Fibroblast of skin of scalp (primary cell): ENCODE measurements at regions not wholly inside any gene's neighbourhood (a gene's known extent, or its start where the extent isn't known, plus 50 kb on each side); places are given as distances from the start of the nearest gene placed in this dataset.
"Not testable (repeated sequence)": the region's sequence is repeated elsewhere in the genome, so short reads cannot be mapped to it uniquely, and the experiment has no call there.

Experiments used
- DNase-seq: peaks from one replicate; pipeline ENCODE4 v3.0.0-alpha.2; 2013

DNA sequence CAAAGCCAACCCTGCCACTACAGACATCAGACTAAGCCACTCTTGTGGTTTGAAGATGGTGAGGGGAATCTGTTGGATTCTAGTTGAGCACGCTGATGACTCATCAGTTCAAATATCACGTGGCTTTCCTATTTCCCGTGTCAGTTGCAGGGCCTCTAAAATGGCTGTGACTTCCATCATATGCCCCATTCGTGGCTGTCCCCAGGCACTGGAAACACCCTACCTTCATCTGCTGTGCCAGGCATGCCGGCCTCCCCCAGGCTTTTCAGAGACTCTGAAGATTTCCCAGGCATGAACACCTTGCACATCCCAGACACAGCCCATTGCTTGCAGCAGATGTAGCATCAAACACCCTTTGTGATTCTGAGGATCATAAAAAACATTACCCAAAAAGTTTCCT is 659.9 kb downstream of the UQCRFS1 start:
- peak; percentile 9 for DNase-seq

DNA sequence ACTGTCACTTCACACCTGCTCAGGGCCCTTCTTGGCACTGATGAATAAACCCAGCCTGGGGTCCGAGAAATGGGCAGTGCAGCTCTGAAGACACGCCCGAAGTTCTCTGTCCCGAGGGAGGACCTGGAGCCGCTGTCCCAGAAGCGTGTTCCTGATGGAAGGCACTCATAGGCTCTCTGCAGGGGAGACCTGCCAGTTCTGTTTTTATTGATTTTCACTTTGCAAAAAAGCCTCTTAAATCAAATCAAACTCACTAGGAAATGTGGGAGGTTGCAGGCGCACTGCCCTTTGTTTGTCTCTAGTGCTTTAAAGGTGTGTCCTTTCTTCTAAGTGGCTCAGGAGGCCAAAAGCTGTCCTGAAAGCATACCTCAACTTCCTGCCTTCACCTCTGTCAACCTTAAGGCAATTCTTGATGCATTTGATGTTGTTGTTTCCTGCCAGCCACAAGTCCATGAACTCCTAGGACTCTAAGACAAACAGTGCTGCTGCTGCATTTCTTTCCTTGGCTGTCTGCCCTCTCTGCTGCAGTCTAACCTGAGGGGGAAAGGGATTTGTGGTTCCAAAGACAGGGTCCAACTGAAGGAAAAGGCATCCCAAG is 663.2 kb downstream of the UQCRFS1 start:
- DNase-seq = no peak

DNA sequence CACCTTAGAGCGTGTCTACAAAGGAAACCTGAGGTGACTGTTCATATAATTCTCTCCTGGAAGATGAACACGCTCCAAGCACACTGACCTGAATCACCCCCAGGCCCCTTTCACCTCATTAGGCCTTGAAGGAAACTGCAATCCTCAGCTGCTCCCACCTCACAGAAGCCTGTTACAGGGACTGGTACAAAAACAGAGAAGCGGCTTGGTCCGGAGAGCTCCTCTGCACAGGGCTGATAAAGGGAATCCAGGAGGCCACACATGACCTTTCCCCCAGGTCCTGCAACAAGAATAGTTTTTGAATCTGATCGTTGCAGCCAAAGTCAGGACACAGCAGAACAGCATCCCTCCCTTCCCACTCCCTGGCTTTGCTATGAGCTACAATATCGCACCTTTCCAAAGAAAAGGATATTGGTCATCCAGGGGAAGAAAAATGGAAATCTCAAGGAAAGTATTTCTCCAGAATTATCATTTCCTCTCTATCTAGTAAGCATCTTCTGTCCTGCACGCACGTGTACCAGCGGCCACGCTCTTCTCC is 666.7 kb downstream of the UQCRFS1 start:
- no peak for DNase-seq

DNA sequence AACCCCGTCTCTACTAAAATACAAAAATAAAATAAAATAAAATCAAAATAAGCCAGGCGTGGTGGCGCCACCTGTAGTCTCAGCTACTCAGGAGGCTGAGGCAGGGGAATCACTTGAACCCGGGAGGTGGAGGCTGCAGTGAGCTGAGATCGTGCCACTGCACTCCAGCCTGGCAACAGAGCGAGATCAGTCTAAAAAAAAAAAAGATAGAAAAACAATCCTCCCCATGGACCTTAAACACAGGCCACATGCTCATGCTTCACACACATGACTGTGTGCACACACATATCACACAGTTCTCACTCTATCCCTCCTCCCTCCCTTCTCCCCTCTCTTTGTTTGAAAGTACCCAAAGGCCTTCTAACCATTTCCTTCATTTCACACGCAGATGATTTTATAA is 667.6 kb downstream of the UQCRFS1 start:
- DNase-seq = not testable (repeated sequence)

DNA sequence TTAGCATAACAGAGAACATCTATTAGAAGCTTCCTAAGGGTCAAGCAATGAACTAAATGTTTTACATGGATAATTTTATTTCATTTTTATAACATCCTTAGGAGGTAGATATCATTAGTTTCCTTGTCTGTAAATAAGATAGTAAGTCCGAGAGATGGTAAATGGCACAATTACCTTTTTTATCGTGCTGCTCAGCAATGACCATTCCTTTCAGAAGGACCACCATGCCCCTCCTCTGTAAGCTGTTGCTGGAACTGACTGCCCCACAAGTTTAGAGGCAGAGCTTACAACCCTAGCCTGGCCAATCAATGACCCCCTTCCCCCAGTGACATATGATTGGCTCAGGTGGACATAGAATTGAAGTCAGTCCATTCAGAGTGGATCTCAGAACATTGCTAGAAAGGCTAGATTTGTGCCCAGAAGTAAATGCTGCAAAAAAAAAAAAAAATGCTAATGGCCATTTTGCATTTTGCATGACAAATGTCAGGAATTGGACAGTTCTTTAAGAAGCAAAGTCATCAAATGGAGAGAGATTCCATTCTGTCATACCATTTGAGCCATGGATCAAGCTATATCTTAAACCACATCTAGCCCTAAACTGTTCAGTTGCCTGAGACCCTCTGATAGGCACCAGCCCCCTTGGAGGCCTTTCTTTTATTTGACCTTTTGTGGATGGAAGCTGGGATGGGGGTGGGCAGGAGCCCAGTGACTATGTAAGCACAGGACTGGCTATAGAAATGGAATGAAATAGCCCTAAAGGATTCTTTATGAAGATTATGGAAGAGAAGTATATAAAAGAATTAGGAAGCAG is 668.3 kb downstream of the UQCRFS1 start:
- DNase-seq = no peak

DNA sequence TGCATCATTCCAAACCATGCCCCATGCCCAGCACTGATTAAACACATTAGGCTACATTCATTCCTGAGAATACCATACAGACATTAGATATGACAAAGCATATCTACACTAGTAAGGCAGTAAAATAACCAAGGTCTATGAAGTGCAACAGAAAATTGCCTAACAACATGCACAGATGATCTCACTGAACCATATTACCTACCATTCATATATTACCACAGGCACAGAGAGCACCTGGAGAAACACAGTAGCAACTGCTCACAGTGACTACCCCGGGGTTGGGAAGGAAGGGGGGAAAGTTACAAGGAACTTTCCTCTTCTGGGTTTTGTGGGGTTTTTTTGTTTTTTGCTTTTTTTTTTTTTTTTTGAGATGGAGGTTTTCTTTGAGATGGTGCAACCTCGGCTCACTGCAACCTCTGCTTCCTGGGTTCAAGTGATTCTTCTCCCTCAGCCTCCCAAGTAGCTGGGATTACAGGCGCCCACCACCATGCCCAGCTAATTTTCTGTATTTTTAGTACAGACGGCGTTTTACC is 669.6 kb downstream of the UQCRFS1 start:
- DNase-seq = no peak

DNA sequence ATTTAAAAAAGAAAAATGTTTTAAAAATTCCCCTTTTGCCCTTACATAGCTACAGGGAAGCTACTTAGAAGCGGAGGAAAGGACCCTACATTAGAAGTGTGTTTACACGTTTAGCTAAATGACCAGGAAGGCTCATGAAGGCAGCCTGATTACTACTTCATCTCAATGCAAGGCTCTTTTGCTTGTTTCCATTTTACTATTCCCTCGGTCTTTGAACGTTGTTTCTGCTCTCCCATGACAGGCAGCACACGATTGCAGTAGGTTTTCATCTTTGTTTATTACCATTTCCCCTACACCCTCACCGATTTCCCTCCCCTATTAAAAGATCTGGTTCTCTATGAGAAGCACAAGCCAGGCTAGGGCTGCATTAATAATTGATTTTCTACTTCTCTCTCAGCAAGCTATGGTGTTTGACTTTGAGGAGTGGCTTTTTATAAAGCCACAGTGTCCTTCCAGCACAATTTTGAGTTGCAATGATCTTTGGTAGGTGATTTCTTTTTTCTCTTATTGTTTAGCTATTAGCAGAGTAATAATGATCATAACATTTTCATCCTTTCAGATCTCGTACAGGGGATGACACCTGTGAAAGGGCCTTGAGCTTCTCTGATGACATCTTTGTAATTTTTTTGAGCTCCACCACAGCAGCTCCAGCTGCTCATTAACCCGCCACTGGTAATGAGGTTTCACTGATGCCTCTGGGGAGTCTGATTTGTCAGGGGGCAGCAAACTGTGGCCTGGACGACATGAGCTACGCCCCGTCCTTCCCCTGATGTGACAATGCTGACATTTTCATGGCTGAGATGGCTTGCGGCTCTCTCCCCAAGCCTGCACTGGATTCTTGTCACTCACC is 670.3 kb downstream of the UQCRFS1 start:
- no peak for DNase-seq

DNA sequence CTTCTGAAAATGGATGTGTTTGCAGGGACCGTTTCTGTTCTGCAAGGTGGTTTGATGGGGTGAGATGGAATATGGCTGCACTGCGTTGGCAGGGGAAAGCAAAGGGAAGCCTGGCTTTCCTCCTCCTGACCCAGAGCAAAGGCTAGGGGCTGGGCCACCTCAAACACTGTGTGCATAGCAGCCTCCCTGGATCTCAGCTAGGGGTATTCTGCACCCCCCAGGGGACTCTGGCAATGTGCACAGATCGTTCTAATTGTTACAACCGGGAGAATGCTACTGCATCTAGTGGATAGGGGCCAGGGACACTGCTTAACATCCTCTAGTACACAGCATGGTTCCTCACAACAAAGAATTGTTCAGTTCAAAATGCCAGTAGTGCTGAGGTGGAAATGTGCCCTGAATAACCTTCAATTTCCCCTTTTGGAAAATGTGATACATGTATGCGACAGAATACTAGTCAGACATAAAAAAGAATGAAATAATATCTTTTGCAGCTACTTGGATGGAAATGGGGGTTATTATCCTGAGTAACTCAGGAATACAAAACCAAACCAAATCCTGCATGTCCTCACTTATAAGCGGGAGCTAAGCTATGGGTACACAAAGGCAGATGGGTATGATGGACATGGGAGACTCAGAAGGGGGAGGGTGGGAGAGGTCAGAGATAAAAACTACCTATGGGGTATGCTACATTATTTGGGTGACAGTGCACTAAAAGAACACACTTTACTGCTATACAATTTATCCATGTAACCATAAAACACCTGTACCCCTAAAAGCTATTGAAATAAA is 671.2 kb downstream of the UQCRFS1 start:
- no peak for DNase-seq

DNA sequence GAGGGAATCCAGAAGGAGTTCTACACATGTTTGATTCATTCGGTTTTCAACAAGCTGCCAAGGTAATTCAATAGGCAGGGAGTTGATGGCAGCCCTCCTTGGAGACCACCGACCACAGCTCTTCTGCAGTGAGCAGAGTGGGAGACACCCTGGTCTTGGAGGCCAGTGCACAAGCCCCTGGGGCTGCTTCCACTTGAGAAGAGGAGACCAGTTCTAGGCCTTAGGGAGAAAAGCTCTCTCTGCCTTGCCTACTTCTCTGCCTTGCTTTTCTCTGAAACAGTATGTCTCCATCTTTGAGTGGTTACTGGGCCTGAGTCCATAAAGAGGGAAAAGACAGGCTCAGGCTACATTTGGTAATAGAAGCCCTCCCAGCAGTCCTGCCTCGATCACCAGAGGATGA is 671.9 kb downstream of the UQCRFS1 start:
- no peak for DNase-seq

DNA sequence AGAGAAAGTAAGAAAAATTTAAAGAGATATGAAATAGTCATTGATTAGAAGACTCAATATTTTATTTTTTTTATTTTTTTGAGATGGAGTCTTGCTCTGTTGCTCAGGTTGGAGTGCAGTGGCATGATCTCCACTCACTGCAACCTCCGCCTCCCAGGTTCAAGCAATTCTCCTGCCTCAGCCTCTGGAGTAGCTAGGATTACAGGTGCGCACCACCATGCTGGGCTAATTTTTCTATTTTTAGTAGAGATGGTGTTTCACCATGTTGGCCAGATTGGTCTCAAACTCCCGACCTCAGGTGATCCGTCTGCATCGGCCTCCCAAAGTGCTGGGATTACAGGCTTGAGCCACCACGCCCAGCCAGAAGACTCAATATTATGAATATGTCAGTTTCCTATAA is 672.6 kb downstream of the UQCRFS1 start:
- not testable (repeated sequence) for DNase-seq

DNA sequence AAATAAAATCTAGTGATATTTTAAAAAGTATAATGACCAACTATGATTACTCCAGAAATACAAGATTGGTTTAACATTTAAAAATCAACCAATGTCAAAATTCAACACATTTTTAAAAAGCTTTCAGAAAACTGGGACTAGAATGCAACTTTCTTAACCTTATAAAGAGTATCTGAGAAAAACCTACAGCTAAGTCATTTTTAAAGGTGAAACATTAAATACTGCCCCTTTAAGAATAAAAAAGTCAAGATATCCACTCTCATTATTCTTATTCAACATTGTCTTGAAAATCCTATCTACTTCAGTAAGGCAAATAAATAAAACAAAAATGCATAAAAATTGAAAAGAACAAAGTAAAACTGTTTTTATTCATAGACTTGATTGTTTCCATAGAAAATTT is 673.2 kb downstream of the UQCRFS1 start:
- DNase-seq = no peak

DNA sequence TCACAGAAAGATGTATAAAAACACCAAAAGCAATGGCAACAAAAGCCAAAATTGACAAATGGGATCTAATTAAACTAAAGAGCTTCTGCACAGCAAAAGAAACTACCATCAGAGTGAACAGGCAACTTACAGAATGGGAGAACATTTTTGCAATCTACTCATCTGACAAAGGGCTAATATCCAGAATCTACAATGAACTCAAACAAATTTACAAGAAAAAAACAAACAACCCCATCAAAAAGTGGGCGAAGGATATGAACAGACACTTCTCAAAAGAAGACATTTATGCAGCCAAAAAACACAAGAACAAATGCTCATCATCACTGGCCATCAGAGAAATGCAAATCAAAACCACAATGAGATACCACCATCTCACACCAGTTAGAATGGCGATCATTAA is 674.4 kb downstream of the UQCRFS1 start:
- not testable (repeated sequence) for DNase-seq

DNA sequence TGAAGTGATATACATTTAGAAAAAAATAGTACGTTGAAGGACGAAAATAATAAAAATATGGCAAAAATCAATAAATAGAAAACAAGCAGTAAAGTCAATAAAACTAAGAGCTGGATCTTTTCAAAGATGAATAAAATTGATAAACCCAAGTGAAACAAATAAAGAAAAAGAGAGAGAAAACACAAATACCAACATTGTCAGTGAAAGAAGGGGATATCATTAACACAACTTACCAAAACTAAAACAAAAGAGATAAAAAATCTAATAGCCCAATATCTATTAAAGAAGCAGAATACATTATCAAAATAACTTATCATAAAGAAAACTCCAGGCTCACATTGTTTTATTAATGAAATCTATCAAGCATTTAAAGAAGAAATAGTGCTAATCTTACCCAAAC is 675.1 kb downstream of the UQCRFS1 start:
- no peak for DNase-seq

DNA sequence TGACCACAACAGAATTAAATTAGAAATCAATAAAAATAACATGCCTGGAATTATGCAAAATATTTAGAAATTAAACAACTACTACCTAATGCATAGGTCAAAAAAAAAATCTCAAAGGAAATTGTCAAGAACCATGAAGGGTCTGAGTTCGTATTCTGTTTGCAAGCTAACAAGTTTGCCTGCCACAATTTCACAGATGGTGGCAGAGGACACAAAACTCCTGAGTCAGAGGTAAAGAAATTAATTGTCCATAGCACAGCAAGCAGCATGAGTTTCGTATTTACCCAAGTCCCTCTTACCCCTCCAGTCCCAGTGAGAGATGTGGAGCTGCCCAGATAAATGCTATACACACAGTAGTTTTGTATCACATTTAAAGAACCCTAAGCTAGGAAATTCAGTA is 675.9 kb downstream of the UQCRFS1 start:
- no peak for DNase-seq

DNA sequence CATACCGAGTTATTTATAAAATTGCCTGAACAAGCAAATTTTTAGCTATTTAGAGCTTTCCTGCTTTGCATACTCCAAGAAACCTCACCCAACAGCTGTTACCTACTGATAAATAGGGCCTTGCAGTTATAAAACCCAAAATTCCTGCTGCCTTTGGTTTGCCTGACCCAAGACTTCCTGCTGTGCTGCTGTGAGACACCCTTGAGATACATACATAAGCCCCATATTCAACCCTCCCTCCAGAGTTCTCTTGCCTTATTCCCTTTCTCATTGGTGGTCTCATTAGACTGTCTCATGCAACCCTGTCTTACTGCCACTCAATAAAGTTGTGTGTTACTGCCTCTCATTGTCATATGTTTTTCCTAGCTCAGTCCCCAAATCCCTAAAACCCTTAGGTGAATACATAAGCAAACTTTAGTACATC is 677.6 kb downstream of the UQCRFS1 start:
- DNase-seq = no peak

DNA sequence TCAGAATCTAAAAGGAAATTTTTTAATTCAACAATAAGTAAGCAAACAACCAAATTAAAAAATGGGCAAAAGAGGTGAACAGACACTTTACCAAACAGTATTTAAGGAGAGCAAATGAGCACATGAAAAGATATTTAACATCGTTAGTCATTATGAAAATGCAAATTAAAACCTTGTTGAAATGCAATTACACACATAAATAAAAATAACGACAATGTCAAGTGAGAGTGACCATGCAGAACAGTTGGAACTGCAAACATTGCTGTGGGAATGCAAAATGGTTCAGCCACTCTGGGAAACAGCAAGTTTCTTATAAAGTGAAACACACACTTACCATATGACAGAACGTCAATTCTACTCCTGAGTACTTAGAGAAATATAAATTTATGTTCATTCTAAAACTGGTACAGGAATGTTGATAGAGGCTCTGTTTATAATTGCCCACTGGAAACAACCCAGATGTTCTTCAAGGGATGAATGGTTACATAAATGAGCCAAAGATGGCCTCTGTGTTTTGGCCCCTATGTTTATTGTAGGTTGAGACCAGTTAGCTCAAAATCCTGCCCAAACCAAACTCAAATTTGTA is 678.1 kb downstream of the UQCRFS1 start:
- DNase-seq = no peak

DNA sequence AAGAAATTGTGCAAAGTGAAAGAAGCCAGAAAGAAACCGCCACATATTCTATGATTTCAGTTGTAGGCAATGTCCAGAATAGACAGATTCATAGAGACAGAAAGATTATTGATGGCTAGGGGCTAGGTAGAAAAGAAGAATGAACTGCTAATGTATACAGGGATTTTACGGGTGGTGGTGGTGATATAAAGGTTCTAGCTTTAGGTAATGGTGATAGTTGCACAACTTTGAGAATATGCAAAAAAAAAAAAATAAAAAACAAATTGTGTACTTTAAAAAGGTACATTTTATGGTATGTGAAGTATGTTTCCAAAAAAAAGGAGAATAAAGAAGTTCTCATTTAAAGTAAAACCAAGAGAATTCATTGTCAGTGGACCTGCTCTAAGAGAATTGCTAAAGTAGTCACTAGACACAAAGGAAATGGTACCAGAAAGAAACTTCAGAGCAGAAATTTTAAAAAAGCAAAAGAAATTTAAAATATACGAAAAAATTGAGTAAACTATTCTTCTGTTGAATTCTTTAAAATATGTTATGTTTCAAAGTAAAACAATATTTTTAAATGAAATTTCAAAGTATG is 680.1 kb downstream of the UQCRFS1 start:
- no peak for DNase-seq

DNA sequence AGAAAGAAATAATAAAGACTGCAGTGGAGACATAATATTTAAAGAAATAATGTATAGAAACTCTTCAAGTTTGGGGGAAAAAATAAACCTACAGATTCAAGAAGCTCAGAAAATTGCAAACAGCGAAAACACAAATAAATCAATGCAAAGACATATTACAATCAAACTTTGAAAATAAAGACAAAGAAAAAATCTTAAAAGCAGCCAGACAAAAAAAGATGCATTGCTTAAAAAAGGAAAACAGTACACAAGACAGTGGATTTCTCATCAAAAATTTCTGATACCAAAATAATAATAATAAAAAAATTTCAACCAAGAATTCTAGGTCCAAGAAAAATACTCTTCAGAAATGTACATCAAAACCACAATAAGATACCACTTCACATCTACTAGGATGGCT is 681.0 kb downstream of the UQCRFS1 start:
- DNase-seq = no peak

DNA sequence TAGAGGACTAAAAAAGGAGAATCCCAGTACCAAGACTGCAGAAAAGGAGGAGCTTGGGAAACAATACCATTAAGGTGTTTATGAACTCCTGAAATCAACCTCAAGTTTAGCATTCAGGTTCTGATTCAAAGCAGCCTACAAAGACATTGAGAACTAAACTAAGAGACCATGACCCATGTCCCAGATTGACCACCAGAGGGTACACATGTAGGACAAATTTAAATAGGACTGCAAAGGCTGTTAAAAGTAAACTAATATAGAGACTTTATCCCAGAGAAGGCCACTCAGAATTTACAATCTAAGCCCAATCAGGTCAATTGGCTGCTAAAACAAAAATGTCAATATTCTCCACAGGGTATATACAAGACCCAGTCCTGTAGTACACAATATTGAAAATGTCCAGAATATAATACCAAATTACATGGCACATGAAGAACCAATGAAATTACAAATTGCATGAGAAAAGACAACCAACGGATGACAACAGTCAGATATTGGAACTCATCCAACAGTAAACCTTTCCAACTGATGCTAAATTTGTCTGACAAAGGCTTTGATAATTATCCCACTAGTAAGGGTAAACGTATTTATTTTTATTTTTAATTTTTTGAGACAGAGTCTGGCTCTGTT is 682.4 kb downstream of the UQCRFS1 start:
- DNase-seq = no peak

DNA sequence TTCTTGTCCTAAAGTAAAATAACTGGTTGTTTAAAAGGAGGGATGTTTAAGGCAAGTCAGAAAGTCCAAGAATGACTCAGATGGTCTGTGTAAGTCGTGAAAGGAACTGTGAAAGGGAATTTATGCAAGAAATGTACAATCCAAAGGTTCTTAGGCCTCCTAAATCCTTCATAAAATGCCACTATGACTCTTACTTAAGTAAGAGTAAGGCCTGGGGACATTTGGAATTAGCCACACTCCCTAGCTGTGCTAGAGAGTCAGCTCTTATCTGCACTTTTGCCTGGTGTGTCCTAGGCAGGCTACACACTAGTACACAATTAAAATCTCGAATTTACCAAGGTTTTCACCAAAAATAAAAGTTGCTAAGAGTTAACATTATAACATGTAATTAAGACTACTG is 686.9 kb downstream of the UQCRFS1 start:
- no peak for DNase-seq

DNA sequence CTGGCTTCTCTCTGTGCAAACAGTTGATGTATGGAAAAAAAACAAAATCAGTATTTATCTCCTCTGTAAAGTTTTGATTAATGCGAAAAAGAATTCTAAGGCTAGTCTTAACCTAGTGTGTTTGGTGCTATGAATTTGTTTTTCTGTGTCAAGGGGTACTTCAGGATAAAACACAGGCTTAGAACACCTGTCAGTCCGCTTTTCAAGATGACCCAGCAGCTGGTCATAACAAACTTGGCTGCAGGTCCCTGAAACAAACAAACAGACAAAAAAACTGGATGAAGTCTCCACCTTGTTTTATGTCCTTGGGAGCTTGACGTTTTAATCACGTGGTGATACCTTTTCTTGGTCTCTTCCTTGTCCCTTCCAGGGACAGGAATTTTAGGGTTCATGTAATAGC is 689.3 kb downstream of the UQCRFS1 start:
- DNase-seq = no peak
